PC-9 (cell line): ENCODE measurements at regions not wholly inside any gene's neighbourhood (a gene's known extent, or its start where the extent isn't known, plus 50 kb on each side); places are given as distances from the start of the nearest gene placed in this dataset.

Experiments
- BruUV-seq: library from RNA; stranded (reverse); fragments of 400-500 nt; replicated peaks from 2 replicates; lab custom pipeline; 2021; lab: Mats Ljungman, UMichigan
- CTCF ChIA-PET: fragments of 300-600 bp; sonication (Branson Sonifier 250); formaldehyde crosslinking; loops from one replicate; lab custom pipeline; 2022; ENCODE audit warnings: antibody characterized with exemption; lab: Charles Lee
- POLR2A ChIA-PET: fragments of 300-600 bp; sonication (Branson Sonifier 250); formaldehyde crosslinking; loops from one replicate; lab custom pipeline; 2022; ENCODE audit warnings: antibody characterized with exemption; ENCODE audit not compliant: unreplicated experiment; lab: Charles Lee
- DNase-seq, 2 experiments: peaks; one replicate each; pipeline versions ENCODE4 v3.0.0 to v3.0.0-alpha.2; 2015 to 2022; ENCODE audit warnings: mixed read lengths in 1 of 2
- H2AFZ ChIP-seq: fragments of 200-600 bp; sonication (generic); 2 replicates; pipeline ENCODE4 v1.8.1; 2017; ENCODE audit warnings: antibody characterized with exemption
- H3F3A ChIP-seq: fragments of 200-600 bp; sonication (generic); 2 replicates; pipeline ENCODE4 v1.8.1; 2017; ENCODE audit warnings: antibody characterized with exemption, mild to moderate bottlenecking, low read depth; ENCODE audit not compliant: insufficient read depth
- H3K27ac ChIP-seq: fragments of 200-600 bp; sonication (generic); 2 replicates; pipeline ENCODE4 v1.6.1; 2016; ENCODE audit warnings: mixed run types
- H3K27me3 ChIP-seq: fragments of 200-600 bp; sonication (generic); 2 replicates; pipeline ENCODE4 v1.6.1; 2016; ENCODE audit warnings: low read depth, mixed run types; ENCODE audit not compliant: insufficient read depth
- H3K36me3 ChIP-seq: fragments of 200-600 bp; sonication (generic); 2 replicates; pipeline ENCODE4 v1.6.1; 2016; ENCODE audit warnings: low read depth, mixed run types
- H3K4me1 ChIP-seq: fragments of 200-600 bp; sonication (generic); replicated peaks from 2 replicates; pipeline ENCODE4 v1.6.1; 2016; ENCODE audit warnings: mixed run types; ENCODE audit not compliant: insufficient read depth
- H3K4me2 ChIP-seq: fragments of 200-600 bp; sonication (generic); 2 replicates; pipeline ENCODE4 v1.6.1; 2017; ENCODE audit warnings: mixed run types
- H3K4me3 ChIP-seq: fragments of 200-600 bp; sonication (generic); 2 replicates; pipeline ENCODE4 v1.6.1; 2016; ENCODE audit warnings: mixed run types
- H3K79me2 ChIP-seq: fragments of 200-600 bp; sonication (generic); 2 replicates; pipeline ENCODE4 v1.6.1; 2017; ENCODE audit warnings: low read depth, mixed run types
- H3K9me2 ChIP-seq: fragments of 200-600 bp; sonication (generic); 2 replicates; pipeline ENCODE4 v1.8.1; 2017; ENCODE audit warnings: mild to moderate bottlenecking; ENCODE audit not compliant: insufficient read depth
- H3K9me3 ChIP-seq: fragments of 200-600 bp; sonication (generic); 2 replicates; pipeline ENCODE4 v1.8.1; 2016; ENCODE audit warnings: low read depth; ENCODE audit not compliant: insufficient read depth
- H4K20me1 ChIP-seq: fragments of 200-600 bp; sonication (generic); 2 replicates; pipeline ENCODE4 v1.8.1; 2017; ENCODE audit not compliant: insufficient read depth
- CTCF ChIP-seq: fragments of 200-600 bp; sonication (generic); conservative IDR thresholded peaks from 2 replicates; pipeline ENCODE4 v1.6.1; 2017; ENCODE audit warnings: mixed run types, antibody characterized with exemption, mild to moderate bottlenecking, moderate library complexity
- EZH2 ChIP-seq: fragments of 200-600 bp; sonication (generic); IDR thresholded peaks from 2 replicates; pipeline ENCODE4 v1.8.0; 2017; ENCODE audit warnings: antibody characterized with exemption, low read depth
- intact Hi-C: fragments of 100-400 bp; cut with micrococcal nuclease; formaldehyde crosslinking; loops from one replicate; pipeline ENCODE4 v1.10.0; 2022; ENCODE audit not compliant: unreplicated experiment

DNA sequence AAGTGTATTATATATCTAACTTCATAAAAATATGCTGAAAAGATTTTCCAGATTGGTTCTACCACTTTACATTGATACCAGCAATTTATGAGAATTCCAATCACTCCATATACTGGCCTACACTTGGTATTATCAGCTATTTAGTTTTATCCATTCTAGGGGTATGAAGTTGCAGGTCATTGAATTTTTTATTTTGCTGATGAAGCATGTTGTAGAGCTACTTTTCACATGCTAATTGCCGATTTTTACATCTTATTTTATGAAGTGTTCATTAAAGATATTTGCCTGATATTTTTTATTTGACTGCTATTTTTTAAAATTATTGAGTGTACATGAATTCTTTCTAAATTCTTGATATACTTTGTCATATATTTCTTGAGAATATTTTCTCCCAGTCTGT lies 542.1 kb downstream of the ADCYAP1 start:
- CTCF ChIA-PET, result no interaction called here
- H2AFZ ChIP-seq, result no peak overlapping the region
- DNase-seq, result no peak
- no peaks in the 10 kb centered on the region for H3K4me1 ChIP-seq
- H3K79me2 ChIP-seq, result no peaks in the 10 kb centered on the region
- H3K36me3 ChIP-seq, result no peaks in the 10 kb centered on the region
- H3K27me3 ChIP-seq, result no peaks in the 10 kb centered on the region
- H3K4me2 ChIP-seq, result no peak overlapping the region
- BruUV-seq, result no TSS peak
- no peak overlapping the region for H3K27ac ChIP-seq
- POLR2A ChIA-PET, result no interaction called here
- H4K20me1 ChIP-seq, result no peaks in the 10 kb centered on the region
- no peak overlapping the region for H3K4me3 ChIP-seq
- no peaks in the 10 kb centered on the region for H3K9me3 ChIP-seq
- H3F3A ChIP-seq, result no peaks in the 10 kb centered on the region
- TF ChIP-seq CTCF (no peak), EZH2 (no peak)
- no peaks in the 10 kb centered on the region for H3K9me2 ChIP-seq
- intact Hi-C loops, result no loop called here

DNA sequence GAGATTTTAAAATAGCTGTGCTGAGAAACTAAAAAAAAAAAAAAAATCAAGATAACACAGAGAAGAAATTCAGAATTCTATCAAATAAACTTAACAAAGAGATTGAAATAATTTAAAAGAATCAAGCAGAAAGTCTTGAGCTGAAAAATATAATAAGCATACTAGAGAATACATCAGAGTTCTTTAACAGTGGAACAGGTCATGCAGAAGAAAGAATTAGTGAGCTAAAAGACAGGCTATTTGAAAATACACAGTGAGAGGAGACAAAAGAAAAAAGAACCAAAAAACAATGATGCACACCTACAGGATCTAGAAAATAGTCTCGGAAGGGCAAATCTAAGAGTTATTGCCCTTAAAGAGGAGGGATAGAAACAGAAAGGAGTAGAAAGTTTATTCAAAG lies 548.1 kb downstream of the ADCYAP1 start:
- no peaks in the 10 kb centered on the region for H3K27me3 ChIP-seq
- no peak overlapping the region for H3K4me3 ChIP-seq
- no peaks in the 10 kb centered on the region for H3F3A ChIP-seq
- no peaks in the 10 kb centered on the region; the same call in 1 of the 2 replicates for H3K9me3 ChIP-seq
- no peak for DNase-seq
- no peak overlapping the region for H3K27ac ChIP-seq
- ChIA-PET CTCF (no interaction called here), POLR2A (no interaction called here)
- H3K36me3 ChIP-seq, result no peaks in the 10 kb centered on the region
- no peak for TF ChIP-seq CTCF
- intact Hi-C loops, result no loop called here
- no peaks in the 10 kb centered on the region for H3K79me2 ChIP-seq
- no peaks in the 10 kb centered on the region for H3K9me2 ChIP-seq
- no peak overlapping the region for H3K4me2 ChIP-seq
- no TSS peak for BruUV-seq
- no peak overlapping the region for H2AFZ ChIP-seq
- no peaks in the 10 kb centered on the region for H4K20me1 ChIP-seq
- H3K4me1 ChIP-seq, result no peaks in the 10 kb centered on the region

- Histone ChIP-seq H3K27ac (no peak overlapping the region), H3F3A (no peaks in the 10 kb centered on the region), H3K27me3 (no peaks in the 10 kb centered on the region), H3K4me2 (no peak overlapping the region), H3K4me3 (no peak overlapping the region), H3K9me3 (peaks cover 3% of the 10 kb centered on the region; the same call in 1 of the 2 replicates), H3K36me3 (no peaks in the 10 kb centered on the region), H2AFZ (no peak overlapping the region), H3K4me1 (no peaks in the 10 kb centered on the region), H3K79me2 (no peaks in the 10 kb centered on the region), H3K9me2 (no peaks in the 10 kb centered on the region), H4K20me1 (no peaks in the 10 kb centered on the region)
- ChIA-PET POLR2A (no interaction called here), CTCF (no interaction called here)
- DNase-seq, result no peak
- BruUV-seq, result no TSS peak
- TF ChIP-seq EZH2, result no peak
- TF ChIP-seq CTCF, result no peak
- intact Hi-C loops, result no loop called here
Observed at GRCh38 chr18:1455605-1456004, 550.9 kb downstream of the ADCYAP1 start.
